HG03045 (cell line): ENCODE measurements at regions not wholly inside any gene's neighbourhood (a gene's known extent, or its start where the extent isn't known, plus 50 kb on each side); places are given as distances from the start of the nearest gene placed in this dataset.

ENCODE experiments used
- ATAC-seq: cut with Tn5 transposase; IDR thresholded peaks from one replicate; pipeline ENCODE4 v1.9.1; 2021; ENCODE audit warnings: mild to moderate bottlenecking, moderate library complexity; ENCODE audit not compliant: unreplicated experiment

- ATAC-seq, result no peak
Observed at GRCh38 chr10:128693493-128694131, 567.4 kb upstream of the MKI67 start.

- ATAC-seq, result no peak
Observed at GRCh38 chr10:128694168-128694850, 568.1 kb upstream of the MKI67 start.

GRCh38 chr10:128694851-128695725 lies 568.9 kb upstream of the MKI67 start:
- ATAC-seq, result no peak

- no peak for ATAC-seq
Observed at GRCh38 chr10:128695931-128696330, 569.7 kb upstream of the MKI67 start.

- ATAC-seq, result no peak
Observed at GRCh38 chr10:128697437-128697836, 571.2 kb upstream of the MKI67 start.

- no peak for ATAC-seq
Observed at GRCh38 chr10:128701381-128701780, 575.2 kb upstream of the MKI67 start.

- no peak for ATAC-seq
Observed at GRCh38 chr10:128701837-128702236, 575.6 kb upstream of the MKI67 start.

GRCh38 chr10:128704716-128705115 lies 578.5 kb upstream of the MKI67 start:
- no peak for ATAC-seq

GRCh38 chr10:128708182-128708581 lies 582.0 kb upstream of the MKI67 start:
- ATAC-seq, result no peak

GRCh38 chr10:128709686-128710085 lies 583.5 kb upstream of the MKI67 start:
- no peak for ATAC-seq

- no peak for ATAC-seq
Observed at GRCh38 chr10:128710098-128710797, 584.0 kb upstream of the MKI67 start.

GRCh38 chr10:128710798-128711183 lies 584.6 kb upstream of the MKI67 start:
- ATAC-seq, result no peak

GRCh38 chr10:128711806-128712205 lies 585.6 kb upstream of the MKI67 start:
- ATAC-seq, result no peak

GRCh38 chr10:128712661-128713400 lies 586.6 kb upstream of the MKI67 start:
- ATAC-seq, result no peak

GRCh38 chr10:128713471-128713870 lies 587.2 kb upstream of the MKI67 start:
- ATAC-seq, result no peak

- no peak for ATAC-seq
Observed at GRCh38 chr10:128713874-128714570, 587.8 kb upstream of the MKI67 start.

GRCh38 chr10:128714644-128715415 lies 588.6 kb upstream of the MKI67 start:
- ATAC-seq, result no peak

- no peak for ATAC-seq
Observed at GRCh38 chr10:128716181-128716580, 590.0 kb upstream of the MKI67 start.

GRCh38 chr10:128721963-128722445 lies 595.8 kb upstream of the MKI67 start:
- ATAC-seq, result no peak
